Uterus (tissue), 2 donors: ENCODE measurements at regions not wholly inside any gene's neighbourhood (a gene's known extent, or its start where the extent isn't known, plus 50 kb on each side); places are given as distances from the start of the nearest gene placed in this dataset.

Source experiments
- CTCF ChIP-seq, 4 experiments: fragments of 200-600 bp in 2 of 4; fragments of 450-650 bp in 2 of 4; sonication (generic) in 2 of 4; IDR thresholded peaks; one replicate each; pipeline ENCODE4 v1.5.1; 2016 to 2019; ENCODE audit warnings: antibody characterized with exemption in 4 of 4, mild to moderate bottlenecking in 2 of 4, moderate library complexity in 1 of 4
- POLR2A ChIP-seq, 2 donors: fragments of 450-650 bp; IDR thresholded peaks; one replicate each; pipeline ENCODE4 v1.6.1; 2016; ENCODE audit warnings: antibody characterized with exemption in 2 of 2, mild to moderate bottlenecking in 1 of 2, moderate library complexity in 1 of 2

- TF ChIP-seq CTCF (IDR thresholded peaks at IDR 0.05) (no peak), POLR2A (IDR thresholded peaks at IDR 0.05) (no peak)
These were observed 72.5 kb upstream of the APCDD1 start for GRCh38 chr18:10381951-10382350.
